ENCODE measurements at regions not wholly inside any gene's neighbourhood (a gene's known extent, or its start where the extent isn't known, plus 50 kb on each side); places are given as distances from the start of the nearest gene placed in this dataset.

DNA sequence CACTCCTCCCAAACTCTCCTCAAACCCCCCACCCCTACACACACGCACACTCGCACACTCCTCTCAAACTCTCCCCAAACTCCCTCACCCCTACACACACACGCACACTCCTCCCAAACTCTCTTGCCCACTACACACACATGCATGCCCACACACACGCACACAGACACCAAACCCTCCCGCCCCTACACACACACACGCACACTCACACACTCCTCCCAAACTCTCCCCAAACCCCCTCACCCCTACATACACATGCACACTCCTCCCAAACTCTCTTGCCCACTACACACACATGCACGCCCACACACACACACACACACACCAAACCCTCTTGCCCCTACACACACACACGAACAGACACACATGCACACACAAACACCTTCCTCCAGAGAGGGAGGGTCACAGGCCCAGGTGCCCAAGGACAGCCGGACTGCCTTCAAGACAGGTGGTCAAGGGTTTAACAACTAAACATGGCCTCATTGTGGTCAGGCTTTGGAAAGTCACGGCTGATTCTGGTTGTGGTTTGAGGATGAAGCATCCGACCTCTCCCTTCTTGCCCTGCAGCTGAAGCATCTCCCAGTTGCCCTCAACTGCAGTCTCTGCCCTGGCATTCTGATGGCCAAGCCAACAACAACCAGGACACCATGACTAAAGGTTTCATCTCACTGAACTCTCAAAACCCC lies 72.3 kb upstream of the SNTG2 start:
- H3K4me3 ChIP-seq, result no peak overlapping the region
- no peak for TF ChIP-seq EP300 (IDR thresholded peaks at IDR 0.05)
- TF ChIP-seq, protein P1, sequence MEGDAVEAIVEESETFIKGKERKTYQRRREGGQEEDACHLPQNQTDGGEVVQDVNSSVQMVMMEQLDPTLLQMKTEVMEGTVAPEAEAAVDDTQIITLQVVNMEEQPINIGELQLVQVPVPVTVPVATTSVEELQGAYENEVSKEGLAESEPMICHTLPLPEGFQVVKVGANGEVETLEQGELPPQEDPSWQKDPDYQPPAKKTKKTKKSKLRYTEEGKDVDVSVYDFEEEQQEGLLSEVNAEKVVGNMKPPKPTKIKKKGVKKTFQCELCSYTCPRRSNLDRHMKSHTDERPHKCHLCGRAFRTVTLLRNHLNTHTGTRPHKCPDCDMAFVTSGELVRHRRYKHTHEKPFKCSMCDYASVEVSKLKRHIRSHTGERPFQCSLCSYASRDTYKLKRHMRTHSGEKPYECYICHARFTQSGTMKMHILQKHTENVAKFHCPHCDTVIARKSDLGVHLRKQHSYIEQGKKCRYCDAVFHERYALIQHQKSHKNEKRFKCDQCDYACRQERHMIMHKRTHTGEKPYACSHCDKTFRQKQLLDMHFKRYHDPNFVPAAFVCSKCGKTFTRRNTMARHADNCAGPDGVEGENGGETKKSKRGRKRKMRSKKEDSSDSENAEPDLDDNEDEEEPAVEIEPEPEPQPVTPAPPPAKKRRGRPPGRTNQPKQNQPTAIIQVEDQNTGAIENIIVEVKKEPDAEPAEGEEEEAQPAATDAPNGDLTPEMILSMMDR (IDR thresholded peaks at IDR 0.05), result no peak
- no peak for TF ChIP-seq POLR2A (IDR thresholded peaks at IDR 0.05)
- H3K4me1 ChIP-seq (ENCODE audit: insufficient read depth), result no peaks in the 10 kb centered on the region
- intact Hi-C loops (cut with DNase I), result no loop called here
- H3K27ac ChIP-seq, result no peak overlapping the region
- 88 to 92% (median 89%) methylated on average over 11 of the region's 11 CpGs for WGBS, 3 donors
- H3K36me3 ChIP-seq, result no peaks in the 10 kb centered on the region
- no peaks in the 10 kb centered on the region for H3K27me3 ChIP-seq
- no peak for DNase-seq
- H3K9me3 ChIP-seq, result no peaks in the 10 kb centered on the region

- no peak overlapping the region for H3K4me3 ChIP-seq
- no peak for DNase-seq
- no peak overlapping the region for H3K27ac ChIP-seq
- no peaks in the 10 kb centered on the region for H3K9me3 ChIP-seq
- H3K36me3 ChIP-seq, result no peaks in the 10 kb centered on the region
- H3K27me3 ChIP-seq, result no peaks in the 10 kb centered on the region
- H3K4me1 ChIP-seq (ENCODE audit: insufficient read depth), result no peaks in the 10 kb centered on the region
- intact Hi-C loops (cut with DNase I), result no loop called here
- 90 to 94% (median 93%) methylated on average over 14 of the region's 14 CpGs for whole genome bisulfite sequencing, 3 donors
- TF ChIP-seq EP300 (IDR thresholded peaks at IDR 0.05) (no peak), POLR2A (IDR thresholded peaks at IDR 0.05) (no peak)
- TF ChIP-seq, protein P1 (IDR thresholded peaks at IDR 0.05), result no peak
These were observed 72.9 kb upstream of the SNTG2 start for GRCh38 chr2:877747-878146.

- WGBS, 3 donors, result 92 to 95% (median 92%) methylated on average over 23 of the region's 23 CpGs
- TF ChIP-seq EP300 (IDR thresholded peaks at IDR 0.05), result no peak
- TF ChIP-seq, protein P1 (IDR thresholded peaks at IDR 0.05), result no peak
- TF ChIP-seq POLR2A (IDR thresholded peaks at IDR 0.05), result no peak
- intact Hi-C loops (cut with DNase I), result no loop called here
- Histone ChIP-seq H3K27me3 (no peaks in the 10 kb centered on the region), H3K36me3 (no peaks in the 10 kb centered on the region), H3K4me1 (ENCODE audit: insufficient read depth) (no peaks in the 10 kb centered on the region), H3K9me3 (no peaks in the 10 kb centered on the region), H3K4me3 (no peak overlapping the region), H3K27ac (no peak overlapping the region)
- DNase-seq, result no peak
These were observed 74.7 kb upstream of the SNTG2 start for GRCh38 chr2:875687-876615.

GRCh38 chr2:873651-874580 lies 76.7 kb upstream of the SNTG2 start:
- H3K27ac ChIP-seq, result no peak overlapping the region
- no peaks in the 10 kb centered on the region for H3K36me3 ChIP-seq
- whole genome bisulfite sequencing, 3 donors, result 84 to 89% (median 87%) methylated on average over 27 of the region's 27 CpGs
- intact Hi-C loops (cut with DNase I), result no loop called here
- no peaks in the 10 kb centered on the region for H3K4me1 ChIP-seq (ENCODE audit: insufficient read depth)
- TF ChIP-seq, protein P1 (IDR thresholded peaks at IDR 0.05), result no peak
- TF ChIP-seq EP300 (IDR thresholded peaks at IDR 0.05) (no peak), POLR2A (IDR thresholded peaks at IDR 0.05) (no peak)
- DNase-seq, result no peak
- H3K9me3 ChIP-seq, result no peaks in the 10 kb centered on the region
- H3K4me3 ChIP-seq, result no peak overlapping the region
- H3K27me3 ChIP-seq, result no peaks in the 10 kb centered on the region

Data from ovary (tissue), 7 donors.